ENCODE measurements at regions not wholly inside any gene's neighbourhood (a gene's known extent, or its start where the extent isn't known, plus 50 kb on each side); places are given as distances from the start of the nearest gene placed in this dataset.
A peak's percentile ranks its signal among the peaks of the same experiment; 100 is the strongest.

DNA sequence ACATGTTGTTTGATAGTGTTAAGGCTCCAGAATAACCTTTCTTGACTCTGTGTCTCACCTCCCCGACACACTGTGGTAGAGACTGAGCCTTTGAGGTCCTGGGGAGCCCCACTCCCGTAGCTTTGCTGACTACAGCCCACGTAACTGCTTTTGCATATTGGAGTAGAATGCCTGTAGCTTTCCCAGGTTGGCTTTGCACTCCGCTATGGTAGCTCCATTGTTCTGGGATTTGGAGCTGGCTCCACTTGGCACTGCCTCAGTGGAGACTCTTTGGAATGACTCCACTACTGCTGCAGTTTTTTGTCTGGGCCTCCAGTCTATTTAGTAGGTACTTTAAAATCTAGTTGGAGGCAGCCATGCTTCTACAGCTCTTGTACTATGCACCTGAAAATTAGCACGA, 56.2 kb upstream of the ANXA1 start:
- peak overlapping the region; percentile 95 for H2AFZ ChIP-seq (ENCODE audit: low read length)
- TF ChIP-seq EZH2phosphoT487 (IDR thresholded peaks at IDR 0.05; ENCODE audit: borderline replicate concordance), result no peak
- TF ChIP-seq, protein P1, sequence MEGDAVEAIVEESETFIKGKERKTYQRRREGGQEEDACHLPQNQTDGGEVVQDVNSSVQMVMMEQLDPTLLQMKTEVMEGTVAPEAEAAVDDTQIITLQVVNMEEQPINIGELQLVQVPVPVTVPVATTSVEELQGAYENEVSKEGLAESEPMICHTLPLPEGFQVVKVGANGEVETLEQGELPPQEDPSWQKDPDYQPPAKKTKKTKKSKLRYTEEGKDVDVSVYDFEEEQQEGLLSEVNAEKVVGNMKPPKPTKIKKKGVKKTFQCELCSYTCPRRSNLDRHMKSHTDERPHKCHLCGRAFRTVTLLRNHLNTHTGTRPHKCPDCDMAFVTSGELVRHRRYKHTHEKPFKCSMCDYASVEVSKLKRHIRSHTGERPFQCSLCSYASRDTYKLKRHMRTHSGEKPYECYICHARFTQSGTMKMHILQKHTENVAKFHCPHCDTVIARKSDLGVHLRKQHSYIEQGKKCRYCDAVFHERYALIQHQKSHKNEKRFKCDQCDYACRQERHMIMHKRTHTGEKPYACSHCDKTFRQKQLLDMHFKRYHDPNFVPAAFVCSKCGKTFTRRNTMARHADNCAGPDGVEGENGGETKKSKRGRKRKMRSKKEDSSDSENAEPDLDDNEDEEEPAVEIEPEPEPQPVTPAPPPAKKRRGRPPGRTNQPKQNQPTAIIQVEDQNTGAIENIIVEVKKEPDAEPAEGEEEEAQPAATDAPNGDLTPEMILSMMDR (conservative IDR thresholded peaks at IDR 0.05; ENCODE audit: low read length), result no peak
- H3K4me3 ChIP-seq (ENCODE audit: low read length, poor library complexity, severe bottlenecking), result no peak overlapping the region
- H3K36me3 ChIP-seq (ENCODE audit: insufficient read depth, low read length), result no peaks in the 10 kb centered on the region
- H3K79me2 ChIP-seq (ENCODE audit: insufficient read depth, low read length), result no peaks in the 10 kb centered on the region
- H3K4me1 ChIP-seq (ENCODE audit: insufficient read depth, low read length, poor library complexity, severe bottlenecking), result peaks cover 6% of the 10 kb centered on the region
- no peaks in the 10 kb centered on the region for H3K9me3 ChIP-seq (ENCODE audit: insufficient read depth, low read depth, low read length)
- no peaks in the 10 kb centered on the region for H3K9me2 ChIP-seq (replicated peaks; ENCODE audit: low read depth, low read length)
- H3K4me2 ChIP-seq (ENCODE audit: low read depth, low read length, poor library complexity, severe bottlenecking), result no peak overlapping the region
- H3F3A ChIP-seq (ENCODE audit: low read depth), result no peaks in the 10 kb centered on the region
- H3K27me3 ChIP-seq (ENCODE audit: insufficient read depth, low read length, poor library complexity, severe bottlenecking), result no peaks in the 10 kb centered on the region
- H4K20me1 ChIP-seq (ENCODE audit: insufficient read depth, low read length, poor library complexity, severe bottlenecking), result no peaks in the 10 kb centered on the region
- no peak overlapping the region for H3K9ac ChIP-seq (ENCODE audit: low read depth, low read length, poor library complexity, severe bottlenecking)

DNA sequence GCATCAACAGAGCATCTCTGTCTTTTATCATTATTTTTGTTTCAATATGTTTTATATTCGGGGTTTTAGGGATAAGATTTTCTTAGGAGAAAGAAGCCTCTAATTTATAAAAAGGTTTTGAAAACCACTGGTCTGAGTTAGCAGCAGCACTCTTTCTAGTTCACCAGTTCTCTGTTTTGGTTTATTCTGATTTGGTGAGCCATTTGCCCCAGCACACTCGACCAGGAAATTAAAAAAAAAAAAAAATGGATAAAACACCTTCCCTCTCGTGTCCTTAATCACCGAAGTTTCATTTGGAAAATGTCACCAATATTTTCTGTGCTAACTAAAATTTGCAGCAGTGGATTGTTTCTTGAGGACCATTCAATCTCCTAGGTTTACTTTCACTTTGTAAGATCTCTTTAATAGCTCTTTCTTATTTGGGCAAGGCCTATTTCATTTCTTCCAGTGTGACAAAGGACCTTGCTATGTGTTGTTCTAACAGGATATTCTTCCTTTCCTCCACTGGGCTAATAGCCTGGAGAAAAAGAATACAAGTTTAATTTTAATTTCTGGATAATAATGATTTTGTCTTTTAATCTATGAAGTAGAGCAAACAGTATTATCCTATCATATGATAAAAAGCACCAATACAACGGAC, 57.8 kb upstream of the ANXA1 start:
- no peaks in the 10 kb centered on the region for H3F3A ChIP-seq (ENCODE audit: low read depth)
- H3K9me2 ChIP-seq (replicated peaks; ENCODE audit: low read depth, low read length), result no peaks in the 10 kb centered on the region
- no peak for TF ChIP-seq EZH2phosphoT487 (IDR thresholded peaks at IDR 0.05; ENCODE audit: borderline replicate concordance)
- TF ChIP-seq, protein P1 (conservative IDR thresholded peaks at IDR 0.05; ENCODE audit: low read length), result no peak
- no peaks in the 10 kb centered on the region for H4K20me1 ChIP-seq (ENCODE audit: insufficient read depth, low read length, poor library complexity, severe bottlenecking)
- peak overlapping the region; percentile 70 for H3K4me3 ChIP-seq (ENCODE audit: low read length, poor library complexity, severe bottlenecking)
- peak overlapping the region; percentile 95 for H2AFZ ChIP-seq (ENCODE audit: low read length)
- peak overlapping the region; percentile 43 for H3K9ac ChIP-seq (ENCODE audit: low read depth, low read length, poor library complexity, severe bottlenecking)
- H3K27me3 ChIP-seq (ENCODE audit: insufficient read depth, low read length, poor library complexity, severe bottlenecking), result no peaks in the 10 kb centered on the region
- H3K4me2 ChIP-seq (ENCODE audit: low read depth, low read length, poor library complexity, severe bottlenecking), result peak overlapping the region; percentile 75
- no peaks in the 10 kb centered on the region for H3K9me3 ChIP-seq (ENCODE audit: insufficient read depth, low read depth, low read length)
- H3K79me2 ChIP-seq (ENCODE audit: insufficient read depth, low read length), result no peaks in the 10 kb centered on the region
- no peaks in the 10 kb centered on the region for H3K36me3 ChIP-seq (ENCODE audit: insufficient read depth, low read length)
- peaks cover 6% of the 10 kb centered on the region for H3K4me1 ChIP-seq (ENCODE audit: insufficient read depth, low read length, poor library complexity, severe bottlenecking)

DNA sequence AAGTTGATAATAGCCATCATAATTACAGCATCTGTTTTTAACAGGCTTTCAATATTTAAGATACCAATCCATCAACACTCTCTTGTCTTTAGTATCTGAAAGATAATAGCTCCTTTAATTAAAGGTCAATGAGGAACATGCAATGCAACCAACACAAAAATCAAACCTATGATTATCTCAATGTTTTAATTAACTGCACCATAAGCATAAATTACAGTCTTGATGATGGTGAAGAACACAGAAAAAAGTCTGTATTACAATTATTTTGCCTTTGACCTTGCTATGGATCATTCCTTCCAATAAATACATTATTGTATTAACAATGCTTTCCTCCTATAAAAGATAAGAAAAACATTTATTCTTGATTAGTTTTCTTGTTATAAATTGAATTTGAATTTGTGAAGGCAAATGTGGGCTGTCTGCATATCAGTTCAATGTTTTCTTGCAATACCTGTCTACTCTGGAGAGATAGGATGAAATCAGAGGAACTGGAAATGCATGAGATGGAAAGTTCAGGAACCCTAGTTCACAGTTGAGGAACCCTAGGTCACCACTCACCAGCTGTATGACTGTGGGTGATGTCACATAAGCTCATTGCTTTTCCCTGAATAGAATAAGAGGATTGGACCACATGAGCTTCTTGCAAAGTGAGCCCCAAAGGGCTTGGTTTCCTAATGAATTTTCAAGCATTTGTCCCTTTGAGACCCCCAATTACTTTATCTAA, 58.5 kb upstream of the ANXA1 start:
- TF ChIP-seq, protein P1 (conservative IDR thresholded peaks at IDR 0.05; ENCODE audit: low read length), result no peak
- TF ChIP-seq EZH2phosphoT487 (IDR thresholded peaks at IDR 0.05; ENCODE audit: borderline replicate concordance), result no peak
- Histone ChIP-seq H3K79me2 (ENCODE audit: insufficient read depth, low read length) (no peaks in the 10 kb centered on the region), H3K9ac (ENCODE audit: low read depth, low read length, poor library complexity, severe bottlenecking) (peak overlapping the region; percentile 43), H3K4me3 (ENCODE audit: low read length, poor library complexity, severe bottlenecking) (peak overlapping the region; percentile 70), H3K4me2 (ENCODE audit: low read depth, low read length, poor library complexity, severe bottlenecking) (peak overlapping the region; percentile 75), H3K4me1 (ENCODE audit: insufficient read depth, low read length, poor library complexity, severe bottlenecking) (peaks cover 6% of the 10 kb centered on the region), H3F3A (ENCODE audit: low read depth) (no peaks in the 10 kb centered on the region), H3K9me3 (ENCODE audit: insufficient read depth, low read depth, low read length) (no peaks in the 10 kb centered on the region), H3K36me3 (ENCODE audit: insufficient read depth, low read length) (no peaks in the 10 kb centered on the region), H3K9me2 (replicated peaks; ENCODE audit: low read depth, low read length) (no peaks in the 10 kb centered on the region), H2AFZ (ENCODE audit: low read length) (peak overlapping the region; percentile 95), H3K27me3 (ENCODE audit: insufficient read depth, low read length, poor library complexity, severe bottlenecking) (no peaks in the 10 kb centered on the region), H4K20me1 (ENCODE audit: insufficient read depth, low read length, poor library complexity, severe bottlenecking) (no peaks in the 10 kb centered on the region)

All from Loucy (cell line).